Sigmoid colon (tissue), 3 donors: ENCODE measurements at regions not wholly inside any gene's neighbourhood (a gene's known extent, or its start where the extent isn't known, plus 50 kb on each side); places are given as distances from the start of the nearest gene placed in this dataset.

Source experiments
- small RNA-seq, 3 donors: library from RNA; depleted of rRNA; stranded (forward); fragments of <200 nt; gene quantifications; one replicate each; pipeline ENCODE3, GENCODE V24; 2016

Small RNA genes in the stretch of these regions (small RNA-seq; reads per million reads assigned to genes)
- gene RN7SL35P (0 reads per million in 3 donors), gene SNRPBP1 (0 reads per million in 3 donors)
